ENCODE measurements at regions not wholly inside any gene's neighbourhood (a gene's known extent, or its start where the extent isn't known, plus 50 kb on each side); places are given as distances from the start of the nearest gene placed in this dataset.

DNA sequence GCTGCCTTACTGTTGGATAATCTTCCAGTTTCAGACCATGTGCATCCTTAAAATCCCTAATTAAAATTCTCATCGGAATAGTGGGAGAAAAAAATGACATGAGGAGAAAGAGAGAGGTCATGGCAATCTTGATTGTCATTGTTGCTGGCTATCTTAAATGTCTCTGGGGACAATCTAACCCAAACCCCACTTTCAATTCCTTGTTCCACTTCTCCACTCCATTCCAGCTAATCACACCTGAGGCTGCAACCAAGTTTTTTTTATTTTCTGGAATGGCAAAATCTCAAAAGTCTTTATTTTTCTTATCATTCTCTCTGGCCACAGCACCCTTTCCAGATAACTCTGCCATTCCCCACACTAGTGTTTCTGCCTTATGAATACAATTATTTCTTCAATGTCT lies 171.9 kb upstream of the RASA1 start (continued):
- TF ChIP-seq, protein P1, sequence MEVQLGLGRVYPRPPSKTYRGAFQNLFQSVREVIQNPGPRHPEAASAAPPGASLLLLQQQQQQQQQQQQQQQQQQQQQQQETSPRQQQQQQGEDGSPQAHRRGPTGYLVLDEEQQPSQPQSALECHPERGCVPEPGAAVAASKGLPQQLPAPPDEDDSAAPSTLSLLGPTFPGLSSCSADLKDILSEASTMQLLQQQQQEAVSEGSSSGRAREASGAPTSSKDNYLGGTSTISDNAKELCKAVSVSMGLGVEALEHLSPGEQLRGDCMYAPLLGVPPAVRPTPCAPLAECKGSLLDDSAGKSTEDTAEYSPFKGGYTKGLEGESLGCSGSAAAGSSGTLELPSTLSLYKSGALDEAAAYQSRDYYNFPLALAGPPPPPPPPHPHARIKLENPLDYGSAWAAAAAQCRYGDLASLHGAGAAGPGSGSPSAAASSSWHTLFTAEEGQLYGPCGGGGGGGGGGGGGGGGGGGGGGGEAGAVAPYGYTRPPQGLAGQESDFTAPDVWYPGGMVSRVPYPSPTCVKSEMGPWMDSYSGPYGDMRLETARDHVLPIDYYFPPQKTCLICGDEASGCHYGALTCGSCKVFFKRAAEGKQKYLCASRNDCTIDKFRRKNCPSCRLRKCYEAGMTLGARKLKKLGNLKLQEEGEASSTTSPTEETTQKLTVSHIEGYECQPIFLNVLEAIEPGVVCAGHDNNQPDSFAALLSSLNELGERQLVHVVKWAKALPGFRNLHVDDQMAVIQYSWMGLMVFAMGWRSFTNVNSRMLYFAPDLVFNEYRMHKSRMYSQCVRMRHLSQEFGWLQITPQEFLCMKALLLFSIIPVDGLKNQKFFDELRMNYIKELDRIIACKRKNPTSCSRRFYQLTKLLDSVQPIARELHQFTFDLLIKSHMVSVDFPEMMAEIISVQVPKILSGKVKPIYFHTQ (CRISPR knock-in tag; IDR thresholded peaks at IDR 0.05) = no peak
- TF ChIP-seq CTCF (IDR thresholded peaks at IDR 0.05) (no peak), FOXJ3 (CRISPR knock-in tag; IDR thresholded peaks at IDR 0.05; ENCODE audit: borderline replicate concordance) (no peak), CREB1 (CRISPR knock-in tag; IDR thresholded peaks at IDR 0.05) (no peak)

DNA sequence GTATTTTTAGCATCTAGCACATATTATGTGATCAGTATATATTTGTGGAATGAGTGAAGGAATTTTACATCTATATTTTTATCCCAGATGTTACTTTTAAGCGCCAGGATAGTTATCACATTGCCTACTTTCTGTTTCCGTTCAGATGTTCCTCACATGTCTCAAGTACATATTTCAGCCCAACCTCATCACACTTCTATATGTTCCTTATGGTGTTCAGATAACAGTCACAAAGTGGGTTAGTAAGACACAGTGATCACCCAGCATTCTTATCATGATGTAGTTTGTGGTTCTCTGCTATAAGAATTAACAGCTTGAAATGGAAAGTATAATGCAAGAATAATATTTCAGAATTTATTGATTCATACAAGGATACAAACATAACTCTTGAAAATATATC lies 170.0 kb upstream of the RASA1 start:
- no peak for ATAC-seq
- Mint-ChIP-seq H3K4me3 (no peak overlapping the region), H3K27ac (no peak overlapping the region), H3K9me3 (no peaks in the 10 kb centered on the region), H3K27me3 (ENCODE audit: low read depth) (no peaks in the 10 kb centered on the region), H3K4me1 (no peaks in the 10 kb centered on the region), H3K36me3 (no peaks in the 10 kb centered on the region)
- CTCF ChIA-PET = no interaction called here
- TF ChIP-seq KAT7 (CRISPR knock-in tag; IDR thresholded peaks at IDR 0.05; ENCODE audit: borderline replicate concordance) (no peak), ZNF232 (CRISPR knock-in tag; IDR thresholded peaks at IDR 0.05) (no peak), ARID4B (CRISPR knock-in tag; IDR thresholded peaks at IDR 0.05; ENCODE audit: borderline replicate concordance) (no peak), ATF1 (CRISPR knock-in tag; IDR thresholded peaks at IDR 0.05) (no peak), HMGXB4 (CRISPR knock-in tag; IDR thresholded peaks at IDR 0.05) (no peak), RELA (CRISPR knock-in tag; IDR thresholded peaks at IDR 0.05; ENCODE audit: borderline replicate concordance) (no peak), JUN (CRISPR knock-in tag; IDR thresholded peaks at IDR 0.05) (no peak)
- TF ChIP-seq, protein P2, sequence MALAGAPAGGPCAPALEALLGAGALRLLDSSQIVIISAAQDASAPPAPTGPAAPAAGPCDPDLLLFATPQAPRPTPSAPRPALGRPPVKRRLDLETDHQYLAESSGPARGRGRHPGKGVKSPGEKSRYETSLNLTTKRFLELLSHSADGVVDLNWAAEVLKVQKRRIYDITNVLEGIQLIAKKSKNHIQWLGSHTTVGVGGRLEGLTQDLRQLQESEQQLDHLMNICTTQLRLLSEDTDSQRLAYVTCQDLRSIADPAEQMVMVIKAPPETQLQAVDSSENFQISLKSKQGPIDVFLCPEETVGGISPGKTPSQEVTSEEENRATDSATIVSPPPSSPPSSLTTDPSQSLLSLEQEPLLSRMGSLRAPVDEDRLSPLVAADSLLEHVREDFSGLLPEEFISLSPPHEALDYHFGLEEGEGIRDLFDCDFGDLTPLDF (CRISPR knock-in tag; IDR thresholded peaks at IDR 0.05) = no peak
- TF ChIP-seq, protein P3, sequence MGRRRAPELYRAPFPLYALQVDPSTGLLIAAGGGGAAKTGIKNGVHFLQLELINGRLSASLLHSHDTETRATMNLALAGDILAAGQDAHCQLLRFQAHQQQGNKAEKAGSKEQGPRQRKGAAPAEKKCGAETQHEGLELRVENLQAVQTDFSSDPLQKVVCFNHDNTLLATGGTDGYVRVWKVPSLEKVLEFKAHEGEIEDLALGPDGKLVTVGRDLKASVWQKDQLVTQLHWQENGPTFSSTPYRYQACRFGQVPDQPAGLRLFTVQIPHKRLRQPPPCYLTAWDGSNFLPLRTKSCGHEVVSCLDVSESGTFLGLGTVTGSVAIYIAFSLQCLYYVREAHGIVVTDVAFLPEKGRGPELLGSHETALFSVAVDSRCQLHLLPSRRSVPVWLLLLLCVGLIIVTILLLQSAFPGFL (CRISPR knock-in tag; IDR thresholded peaks at IDR 0.05; ENCODE audit: borderline replicate concordance) = no peak
- TF ChIP-seq, protein P4, sequence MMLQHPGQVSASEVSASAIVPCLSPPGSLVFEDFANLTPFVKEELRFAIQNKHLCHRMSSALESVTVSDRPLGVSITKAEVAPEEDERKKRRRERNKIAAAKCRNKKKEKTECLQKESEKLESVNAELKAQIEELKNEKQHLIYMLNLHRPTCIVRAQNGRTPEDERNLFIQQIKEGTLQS (CRISPR knock-in tag; conservative IDR thresholded peaks at IDR 0.05) = no peak
- TF ChIP-seq, protein P5, sequence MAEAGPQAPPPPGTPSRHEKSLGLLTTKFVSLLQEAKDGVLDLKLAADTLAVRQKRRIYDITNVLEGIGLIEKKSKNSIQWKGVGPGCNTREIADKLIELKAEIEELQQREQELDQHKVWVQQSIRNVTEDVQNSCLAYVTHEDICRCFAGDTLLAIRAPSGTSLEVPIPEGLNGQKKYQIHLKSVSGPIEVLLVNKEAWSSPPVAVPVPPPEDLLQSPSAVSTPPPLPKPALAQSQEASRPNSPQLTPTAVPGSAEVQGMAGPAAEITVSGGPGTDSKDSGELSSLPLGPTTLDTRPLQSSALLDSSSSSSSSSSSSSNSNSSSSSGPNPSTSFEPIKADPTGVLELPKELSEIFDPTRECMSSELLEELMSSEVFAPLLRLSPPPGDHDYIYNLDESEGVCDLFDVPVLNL (CRISPR knock-in tag; IDR thresholded peaks at IDR 0.05; ENCODE audit: borderline replicate concordance, low read depth) = no peak
- no peak for DNase-seq (ENCODE audit: low spot score)
- POLR2A ChIA-PET = no interaction called here
